Suprapubic skin (tissue), 4 donors: ENCODE measurements at regions not wholly inside any gene's neighbourhood (a gene's known extent, or its start where the extent isn't known, plus 50 kb on each side); places are given as distances from the start of the nearest gene placed in this dataset.

Experiments
- DNase-seq, 2 donors: peaks; one replicate each; pipeline ENCODE4 v3.0.0-alpha.2; 2019; ENCODE audit warnings: low spot score in 2 of 2
- H3K27ac ChIP-seq: fragments of 200-600 bp; sonication (generic); one replicate; pipeline ENCODE4 v1.5.1; 2019
- H3K27me3 ChIP-seq: fragments of 200-600 bp; sonication (generic); one replicate; pipeline ENCODE4 v1.5.1; 2019
- H3K36me3 ChIP-seq: fragments of 200-600 bp; sonication (generic); one replicate; pipeline ENCODE4 v1.5.1; 2019
- H3K4me1 ChIP-seq: fragments of 200-600 bp; sonication (generic); one replicate; pipeline ENCODE4 v1.5.1; 2019
- H3K4me3 ChIP-seq: fragments of 200-600 bp; sonication (generic); one replicate; pipeline ENCODE4 v1.5.1; 2019; ENCODE audit warnings: mild to moderate bottlenecking
- H3K9me3 ChIP-seq: fragments of 200-600 bp; sonication (generic); one replicate; pipeline ENCODE4 v1.5.1; 2019
- CTCF ChIP-seq, 2 donors: fragments of 200-600 bp in 1 of 2; fragments of 450-650 bp in 1 of 2; sonication (generic) in 1 of 2; IDR thresholded peaks; one replicate each; pipeline ENCODE4 v1.5.1; 2016 to 2019; ENCODE audit warnings: antibody characterized with exemption in 2 of 2, mild to moderate bottlenecking in 1 of 2, moderate library complexity in 1 of 2
- EP300 ChIP-seq: sonication (generic); formaldehyde crosslinking; IDR thresholded peaks from one replicate; pipeline ENCODE4 v1.6.1; 2017; ENCODE audit warnings: antibody characterized with exemption
- POLR2A ChIP-seq, 2 donors: fragments of 450-650 bp; IDR thresholded peaks; one replicate each; pipeline ENCODE4 v1.6.1; 2017; ENCODE audit warnings: antibody characterized with exemption in 2 of 2, mild to moderate bottlenecking in 2 of 2, moderate library complexity in 2 of 2
- POLR2AphosphoS5 ChIP-seq, 3 donors: sonication (generic); formaldehyde crosslinking; IDR thresholded peaks; one replicate each; pipeline ENCODE4 v1.6.1; 2017; ENCODE audit warnings: antibody characterized with exemption in 3 of 3
- WGBS: methylation state at CpG from one replicate; pipeline ENCODE4 v1.1.5; 2018; 5-methylcytosine and 5-hydroxymethylcytosine counted together

- DNase-seq: no peak
- Histone ChIP-seq H3K36me3 (no peaks in the 10 kb centered on the region), H3K4me1 (no peaks in the 10 kb centered on the region), H3K9me3 (no peaks in the 10 kb centered on the region), H3K27ac (no peak overlapping the region), H3K4me3 (no peak overlapping the region), H3K27me3 (peaks cover 19% of the 10 kb centered on the region)
- whole genome bisulfite sequencing: 79% methylated on average over 3 of the region's 3 CpGs
- TF ChIP-seq POLR2A (IDR thresholded peaks at IDR 0.05) (no peak), CTCF (IDR thresholded peaks at IDR 0.05) (no peak), EP300 (no peak), POLR2AphosphoS5 (IDR thresholded peaks at IDR 0.05) (no peak)
These were observed 102.0 kb downstream of the VPREB1 start for GRCh38 chr22:22346401-22347107.

GRCh38 chr22:22348127-22348814 lies 103.7 kb downstream of the VPREB1 start:
- TF ChIP-seq POLR2AphosphoS5 (IDR thresholded peaks at IDR 0.05) (no peak), POLR2A (IDR thresholded peaks at IDR 0.05) (no peak), CTCF (IDR thresholded peaks at IDR 0.05) (no peak)
- no peaks in the 10 kb centered on the region for H3K4me1 ChIP-seq
- H3K9me3 ChIP-seq: no peaks in the 10 kb centered on the region
- no peak for DNase-seq
- no peak overlapping the region for H3K27ac ChIP-seq
- no peaks in the 10 kb centered on the region for H3K36me3 ChIP-seq
- WGBS: 56% methylated on average over 3 of the region's 5 CpGs
- H3K4me3 ChIP-seq: no peak overlapping the region
- peaks cover 17% of the 10 kb centered on the region for H3K27me3 ChIP-seq

- WGBS: 66% methylated on average over 6 of the region's 6 CpGs
- Histone ChIP-seq H3K27ac (no peak overlapping the region), H3K4me1 (no peaks in the 10 kb centered on the region), H3K9me3 (no peaks in the 10 kb centered on the region), H3K36me3 (no peaks in the 10 kb centered on the region), H3K4me3 (no peak overlapping the region), H3K27me3 (peaks cover 18% of the 10 kb centered on the region)
- DNase-seq: no peak
- no peak for TF ChIP-seq POLR2AphosphoS5 (IDR thresholded peaks at IDR 0.05)
- no peak for TF ChIP-seq POLR2A (IDR thresholded peaks at IDR 0.05)
- TF ChIP-seq EP300: no peak
- TF ChIP-seq CTCF (IDR thresholded peaks at IDR 0.05): no peak
These were observed 104.3 kb downstream of the VPREB1 start for GRCh38 chr22:22348815-22349454.

GRCh38 chr22:22349455-22349836 lies 104.9 kb downstream of the VPREB1 start:
- DNase-seq: no peak
- no peak overlapping the region for H3K27ac ChIP-seq
- 32% methylated on average over 3 of the region's 3 CpGs for WGBS
- no peak overlapping the region for H3K4me3 ChIP-seq
- no peaks in the 10 kb centered on the region for H3K4me1 ChIP-seq
- H3K27me3 ChIP-seq: peaks cover 23% of the 10 kb centered on the region
- H3K9me3 ChIP-seq: no peaks in the 10 kb centered on the region
- TF ChIP-seq CTCF (IDR thresholded peaks at IDR 0.05): no peak
- no peak for TF ChIP-seq POLR2AphosphoS5 (IDR thresholded peaks at IDR 0.05)
- no peak for TF ChIP-seq POLR2A (IDR thresholded peaks at IDR 0.05)
- no peak for TF ChIP-seq EP300
- no peaks in the 10 kb centered on the region for H3K36me3 ChIP-seq

- Histone ChIP-seq H3K9me3 (no peaks in the 10 kb centered on the region), H3K4me1 (no peaks in the 10 kb centered on the region), H3K36me3 (no peaks in the 10 kb centered on the region), H3K27me3 (peaks cover 32% of the 10 kb centered on the region), H3K27ac (no peak overlapping the region), H3K4me3 (no peak overlapping the region)
- 61% methylated on average over 3 of the region's 3 CpGs for WGBS
- DNase-seq: no peak
- TF ChIP-seq EP300 (no peak), POLR2AphosphoS5 (IDR thresholded peaks at IDR 0.05) (no peak), CTCF (IDR thresholded peaks at IDR 0.05) (no peak), POLR2A (IDR thresholded peaks at IDR 0.05) (no peak)
These were observed 106.8 kb downstream of the VPREB1 start for GRCh38 chr22:22351366-22351765.
